Muscle of arm (tissue), 1 donor: ENCODE measurements at regions not wholly inside any gene's neighbourhood (a gene's known extent, or its start where the extent isn't known, plus 50 kb on each side); places are given as distances from the start of the nearest gene placed in this dataset.
A peak's percentile ranks its signal among the peaks of the same experiment; 100 is the strongest.
"Not testable (repeated sequence)": the region's sequence is repeated elsewhere in the genome, so short reads cannot be mapped to it uniquely, and the experiment has no call there.

Source experiments
- DNase-seq: peaks from one replicate; pipeline ENCODE4 v3.0.0-alpha.2; 2013

- DNase-seq = peak; percentile 80
These were observed 418.3 kb downstream of the OTOL1 start for GRCh38 chr3:161914703-161915417.

GRCh38 chr3:161915418-161915750 lies 418.8 kb downstream of the OTOL1 start:
- peak; percentile 30 for DNase-seq

- DNase-seq = no peak
These were observed 423.6 kb downstream of the OTOL1 start for GRCh38 chr3:161920196-161920595.

GRCh38 chr3:161925749-161926360 lies 429.2 kb downstream of the OTOL1 start:
- no peak for DNase-seq

GRCh38 chr3:161927131-161927530 lies 430.5 kb downstream of the OTOL1 start:
- no peak for DNase-seq

- peak; percentile 79 for DNase-seq
These were observed 443.5 kb downstream of the OTOL1 start for GRCh38 chr3:161939918-161940620.

- DNase-seq = peak; percentile 43
These were observed 444.0 kb downstream of the OTOL1 start for GRCh38 chr3:161940621-161940965.

GRCh38 chr3:161941891-161942290 lies 445.3 kb downstream of the OTOL1 start:
- peak; percentile 19 for DNase-seq

GRCh38 chr3:161943801-161944345 lies 447.3 kb downstream of the OTOL1 start:
- not testable (repeated sequence) for DNase-seq

GRCh38 chr3:161946443-161946960 lies 449.9 kb downstream of the OTOL1 start:
- DNase-seq = no peak

- DNase-seq = no peak
These were observed 453.8 kb downstream of the OTOL1 start for GRCh38 chr3:161950318-161950868.

GRCh38 chr3:161957467-161957866 lies 460.9 kb downstream of the OTOL1 start:
- DNase-seq = no peak

GRCh38 chr3:161964857-161965256 lies 468.2 kb downstream of the OTOL1 start:
- no peak for DNase-seq

- DNase-seq = no peak
These were observed 473.3 kb downstream of the OTOL1 start for GRCh38 chr3:161969867-161970266.

GRCh38 chr3:161975201-161975600 lies 478.6 kb downstream of the OTOL1 start:
- no peak for DNase-seq

- no peak for DNase-seq
These were observed 480.5 kb downstream of the OTOL1 start for GRCh38 chr3:161977063-161977462.

GRCh38 chr3:161977850-161978249 lies 481.2 kb downstream of the OTOL1 start:
- DNase-seq = no peak

- no peak for DNase-seq
These were observed 491.3 kb downstream of the OTOL1 start for GRCh38 chr3:161987933-161988332.

GRCh38 chr3:161989012-161989411 lies 492.4 kb downstream of the OTOL1 start:
- no peak for DNase-seq

- no peak for DNase-seq
These were observed 493.4 kb downstream of the OTOL1 start for GRCh38 chr3:161990036-161990435.

- DNase-seq = no peak
These were observed 495.4 kb downstream of the OTOL1 start for GRCh38 chr3:161991901-161992540.

- no peak for DNase-seq
These were observed 503.2 kb downstream of the OTOL1 start for GRCh38 chr3:161999846-162000245.
